ENCODE measurements at regions not wholly inside any gene's neighbourhood (a gene's known extent, or its start where the extent isn't known, plus 50 kb on each side); places are given as distances from the start of the nearest gene placed in this dataset.

GRCh38 chr16:51244887-51245657 is 94.0 kb upstream of the SALL1 start (continued):
- TF ChIP-seq STAT1 (IDR thresholded peaks at IDR 0.05; ENCODE audit: unreplicated experiment) (no peak), POLR2AphosphoS5 (IDR thresholded peaks at IDR 0.05; ENCODE audit: low read depth) (no peak), ZNF331 (CRISPR knock-in tag; IDR thresholded peaks at IDR 0.05; ENCODE audit: low read depth) (no peak), EZH2 (IDR thresholded peaks at IDR 0.05; ENCODE audit: low read depth, unreplicated experiment) (no peak), JUNB (IDR thresholded peaks at IDR 0.05; ENCODE audit: unreplicated experiment) (no peak), ZNF114 (CRISPR knock-in tag; IDR thresholded peaks at IDR 0.05) (no peak), CREB1 (CRISPR knock-in tag; IDR thresholded peaks at IDR 0.05; ENCODE audit: low read depth) (no peak)

GRCh38 chr16:51243936-51244436 is 92.9 kb upstream of the SALL1 start:
- no peak overlapping the region for H3K4me3 Mint-ChIP-seq
- H3F3A ChIP-seq (replicated peaks; ENCODE audit: low read depth): no peaks in the 10 kb centered on the region
- ATAC-seq (no peak), DNase-seq (ENCODE audit: low spot score) (no peak)
- no peaks in the 10 kb centered on the region for H3K27me3 ChIP-seq (ENCODE audit: insufficient read depth)
- no peak for TF ChIP-seq CTCF (conservative IDR thresholded peaks at IDR 0.05; ENCODE audit: low read depth in 2 of 2)
- TF ChIP-seq CREB1 (CRISPR knock-in tag; IDR thresholded peaks at IDR 0.05; ENCODE audit: low read depth): no peak
- H3K79me2 ChIP-seq (replicated peaks; ENCODE audit: insufficient read depth): no peaks in the 10 kb centered on the region
- no peaks in the 10 kb centered on the region for H4K20me1 ChIP-seq (replicated peaks; ENCODE audit: insufficient read depth)
- H3K36me3 Mint-ChIP-seq (ENCODE audit: low read depth): peaks cover 5% of the 10 kb centered on the region; the same call in 2 of the 3 replicates
- H3K27ac ChIP-seq (ENCODE audit: low read depth): no peak overlapping the region
- H2AFZ ChIP-seq: peak overlapping the region; percentile 87
- H3K4me1 ChIP-seq (ENCODE audit: insufficient read depth): 0 out of 2 replicates have a peak, but pooled peaks cover 4% of the 10 kb centered on the region
- no peak overlapping the region for H3K27ac Mint-ChIP-seq
- no peak overlapping the region for H3K4me3 ChIP-seq
- H3K4me1 Mint-ChIP-seq: peaks cover 13% of the 10 kb centered on the region
- peaks cover 13% of the 10 kb centered on the region; the same call in 1 of the 2 replicates for H3K9me2 ChIP-seq (ENCODE audit: insufficient read depth)
- H3K36me3 ChIP-seq (ENCODE audit: insufficient read depth): no peaks in the 10 kb centered on the region
- no peak overlapping the region for H3K4me2 ChIP-seq
- peaks cover 2% of the 10 kb centered on the region for H3K27me3 Mint-ChIP-seq (ENCODE audit: insufficient read depth, low read depth, poor library complexity)
- peaks cover 6% of the 10 kb centered on the region for H3K9me3 Mint-ChIP-seq

- H4K20me1 ChIP-seq (replicated peaks; ENCODE audit: insufficient read depth): no peaks in the 10 kb centered on the region
- Mint-ChIP-seq H3K4me1 (peaks cover 21% of the 10 kb centered on the region), H3K4me3 (no peak overlapping the region), H3K27ac (no peak overlapping the region), H3K27me3 (ENCODE audit: insufficient read depth, low read depth, poor library complexity) (peaks cover 2% of the 10 kb centered on the region), H3K36me3 (ENCODE audit: low read depth) (peaks cover 6% of the 10 kb centered on the region; the same call in 2 of the 3 replicates), H3K9me3 (peaks cover 6% of the 10 kb centered on the region)
- no peaks in the 10 kb centered on the region for H3F3A ChIP-seq (replicated peaks; ENCODE audit: low read depth)
- H3K27ac ChIP-seq (ENCODE audit: low read depth): no peak overlapping the region
- no peaks in the 10 kb centered on the region for H3K79me2 ChIP-seq (replicated peaks; ENCODE audit: insufficient read depth)
- H2AFZ ChIP-seq: no peak overlapping the region
- H3K4me2 ChIP-seq: no peak overlapping the region
- peaks cover 16% of the 10 kb centered on the region; the same call in 1 of the 2 replicates for H3K9me2 ChIP-seq (ENCODE audit: insufficient read depth)
- TF ChIP-seq ETS1 (IDR thresholded peaks at IDR 0.05) (no peak), CREB1 (CRISPR knock-in tag; IDR thresholded peaks at IDR 0.05; ENCODE audit: low read depth) (no peak), CTCF (conservative IDR thresholded peaks at IDR 0.05; ENCODE audit: low read depth in 2 of 2) (no peak), ZNF114 (CRISPR knock-in tag; IDR thresholded peaks at IDR 0.05) (no peak), EZH2 (IDR thresholded peaks at IDR 0.05; ENCODE audit: low read depth, unreplicated experiment) (no peak)
- no peak overlapping the region for H3K4me3 ChIP-seq
- DNase-seq (ENCODE audit: low spot score) (no peak), ATAC-seq (no peak)
- H3K36me3 ChIP-seq (ENCODE audit: insufficient read depth): no peaks in the 10 kb centered on the region
- H3K27me3 ChIP-seq (ENCODE audit: insufficient read depth): no peaks in the 10 kb centered on the region
- H3K4me1 ChIP-seq (ENCODE audit: insufficient read depth): peaks cover 12% of the 10 kb centered on the region; the same call in 1 of the 2 replicates
Measured at GRCh38 chr16:51242296-51242994, 91.4 kb upstream of the SALL1 start.
